Eye (tissue), 1 donor: ENCODE measurements at regions not wholly inside any gene's neighbourhood (a gene's known extent, or its start where the extent isn't known, plus 50 kb on each side); places are given as distances from the start of the nearest gene placed in this dataset.
A peak's percentile ranks its signal among the peaks of the same experiment; 100 is the strongest.

ENCODE experiments used
- DNase-seq: peaks from one replicate; pipeline ENCODE4 v3.0.0-alpha.2; 2015

- DNase-seq: no peak
These were observed 652.9 kb downstream of the ADGRL2 start for GRCh38 chr1:82453511-82454185.

GRCh38 chr1:82452096-82452495 lies 651.4 kb downstream of the ADGRL2 start:
- no peak for DNase-seq

GRCh38 chr1:82451191-82451590 lies 650.5 kb downstream of the ADGRL2 start:
- DNase-seq: no peak

GRCh38 chr1:82449506-82450057 lies 648.8 kb downstream of the ADGRL2 start:
- no peak for DNase-seq

GRCh38 chr1:82446955-82447354 lies 646.2 kb downstream of the ADGRL2 start:
- no peak for DNase-seq

- DNase-seq: no peak
These were observed 645.5 kb downstream of the ADGRL2 start for GRCh38 chr1:82446236-82446635.

- no peak for DNase-seq
These were observed 645.1 kb downstream of the ADGRL2 start for GRCh38 chr1:82445827-82446226.

GRCh38 chr1:82445132-82445531 lies 644.4 kb downstream of the ADGRL2 start:
- DNase-seq: no peak

- DNase-seq: no peak
These were observed 640.7 kb downstream of the ADGRL2 start for GRCh38 chr1:82441402-82441801.

- DNase-seq: no peak
These were observed 622.6 kb downstream of the ADGRL2 start for GRCh38 chr1:82423174-82423815.

- DNase-seq: no peak
These were observed 621.0 kb downstream of the ADGRL2 start for GRCh38 chr1:82421782-82422181.

- DNase-seq: no peak
These were observed 619.9 kb downstream of the ADGRL2 start for GRCh38 chr1:82420584-82420983.

GRCh38 chr1:82411605-82412004 lies 610.9 kb downstream of the ADGRL2 start:
- DNase-seq: no peak

GRCh38 chr1:82405333-82405732 lies 604.6 kb downstream of the ADGRL2 start:
- no peak for DNase-seq

GRCh38 chr1:82401116-82401515 lies 600.4 kb downstream of the ADGRL2 start:
- no peak for DNase-seq

GRCh38 chr1:82400521-82400920 lies 599.8 kb downstream of the ADGRL2 start:
- peak; percentile 35 for DNase-seq

- DNase-seq: no peak
These were observed 598.4 kb downstream of the ADGRL2 start for GRCh38 chr1:82399093-82399492.

- no peak for DNase-seq
These were observed 597.6 kb downstream of the ADGRL2 start for GRCh38 chr1:82398357-82398756.

- no peak for DNase-seq
These were observed 594.7 kb downstream of the ADGRL2 start for GRCh38 chr1:82395440-82395839.

- no peak for DNase-seq
These were observed 592.2 kb downstream of the ADGRL2 start for GRCh38 chr1:82392946-82393345.

GRCh38 chr1:82392513-82392912 lies 591.8 kb downstream of the ADGRL2 start:
- no peak for DNase-seq

GRCh38 chr1:82391712-82392111 lies 591.0 kb downstream of the ADGRL2 start:
- DNase-seq: no peak

GRCh38 chr1:82390627-82391026 lies 589.9 kb downstream of the ADGRL2 start:
- DNase-seq: no peak

- peak; percentile 55 for DNase-seq
These were observed 587.9 kb downstream of the ADGRL2 start for GRCh38 chr1:82388679-82389078.

- DNase-seq: no peak
These were observed 586.3 kb downstream of the ADGRL2 start for GRCh38 chr1:82387012-82387366.
